Upper lobe of left lung (tissue), 4 donors: ENCODE measurements at regions not wholly inside any gene's neighbourhood (a gene's known extent, or its start where the extent isn't known, plus 50 kb on each side); places are given as distances from the start of the nearest gene placed in this dataset.

Experiments used
- POLR2A ChIP-seq, 4 donors: fragments of 450-650 bp; IDR thresholded peaks; one replicate each; pipeline ENCODE4 v1.5.1; 2016 to 2017; ENCODE audit warnings: antibody characterized with exemption in 4 of 4, mild to moderate bottlenecking in 2 of 4
- POLR2AphosphoS5 ChIP-seq, 2 donors: sonication (generic); formaldehyde crosslinking; IDR thresholded peaks; one replicate each; pipeline ENCODE4 v1.5.1; 2017; ENCODE audit warnings: antibody characterized with exemption in 2 of 2
- TF ChIP-seq, protein P1 (sequence below), 6 experiments: fragments of 450-650 bp in 4 of 6; fragments of 200-600 bp in 2 of 6; sonication (generic) in 2 of 6; IDR thresholded peaks; one replicate each; pipeline ENCODE4 v1.5.1; 2016 to 2019; ENCODE audit warnings: antibody characterized with exemption in 6 of 6

DNA sequence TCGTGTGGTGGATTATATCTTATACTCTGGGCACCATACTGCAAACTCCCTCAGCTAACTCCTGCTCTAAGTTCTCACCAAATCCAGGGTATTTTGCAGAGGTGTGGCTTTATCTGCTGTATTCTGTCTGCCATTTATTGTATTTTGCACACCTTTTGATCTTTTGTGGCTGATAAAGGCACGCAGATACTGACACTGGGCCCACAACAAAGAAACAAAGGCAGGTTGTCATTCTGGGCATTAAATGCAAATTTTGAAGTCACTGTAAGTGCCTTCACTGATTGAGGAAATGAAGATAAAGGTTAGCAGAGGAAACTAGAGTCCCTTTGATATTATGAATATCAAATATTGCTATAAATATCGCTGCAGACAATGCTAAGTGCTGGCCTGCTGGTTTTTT, 265.8 kb upstream of the MEIS1 start:
- TF ChIP-seq, protein P1, sequence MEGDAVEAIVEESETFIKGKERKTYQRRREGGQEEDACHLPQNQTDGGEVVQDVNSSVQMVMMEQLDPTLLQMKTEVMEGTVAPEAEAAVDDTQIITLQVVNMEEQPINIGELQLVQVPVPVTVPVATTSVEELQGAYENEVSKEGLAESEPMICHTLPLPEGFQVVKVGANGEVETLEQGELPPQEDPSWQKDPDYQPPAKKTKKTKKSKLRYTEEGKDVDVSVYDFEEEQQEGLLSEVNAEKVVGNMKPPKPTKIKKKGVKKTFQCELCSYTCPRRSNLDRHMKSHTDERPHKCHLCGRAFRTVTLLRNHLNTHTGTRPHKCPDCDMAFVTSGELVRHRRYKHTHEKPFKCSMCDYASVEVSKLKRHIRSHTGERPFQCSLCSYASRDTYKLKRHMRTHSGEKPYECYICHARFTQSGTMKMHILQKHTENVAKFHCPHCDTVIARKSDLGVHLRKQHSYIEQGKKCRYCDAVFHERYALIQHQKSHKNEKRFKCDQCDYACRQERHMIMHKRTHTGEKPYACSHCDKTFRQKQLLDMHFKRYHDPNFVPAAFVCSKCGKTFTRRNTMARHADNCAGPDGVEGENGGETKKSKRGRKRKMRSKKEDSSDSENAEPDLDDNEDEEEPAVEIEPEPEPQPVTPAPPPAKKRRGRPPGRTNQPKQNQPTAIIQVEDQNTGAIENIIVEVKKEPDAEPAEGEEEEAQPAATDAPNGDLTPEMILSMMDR (IDR thresholded peaks at IDR 0.05) = no peak
- TF ChIP-seq POLR2A (IDR thresholded peaks at IDR 0.05) = no peak
- TF ChIP-seq POLR2AphosphoS5 (IDR thresholded peaks at IDR 0.05) = no peak
